NCI-H345 treated with DMSO at 0.1 percent for 48 hours (cell line): ENCODE measurements at regions not wholly inside any gene's neighbourhood (a gene's known extent, or its start where the extent isn't known, plus 50 kb on each side); places are given as distances from the start of the nearest gene placed in this dataset.
"Not testable (repeated sequence)": the region's sequence is repeated elsewhere in the genome, so short reads cannot be mapped to it uniquely, and the experiment has no call there.

ENCODE experiments used
- DNase-seq: peaks from one replicate; lab custom pipeline; 2025; ENCODE audit not compliant: unreplicated experiment; lab: John Stamatoyannopoulos, UW

- no peak for DNase-seq
These were observed 50.0 kb downstream of the SPRING1 start for GRCh38 chr12:116687888-116688287.

GRCh38 chr12:116684891-116685290 is 53.0 kb downstream of the SPRING1 start:
- DNase-seq: no peak

GRCh38 chr12:116677202-116677661 is 60.6 kb downstream of the SPRING1 start:
- DNase-seq: no peak

DNA sequence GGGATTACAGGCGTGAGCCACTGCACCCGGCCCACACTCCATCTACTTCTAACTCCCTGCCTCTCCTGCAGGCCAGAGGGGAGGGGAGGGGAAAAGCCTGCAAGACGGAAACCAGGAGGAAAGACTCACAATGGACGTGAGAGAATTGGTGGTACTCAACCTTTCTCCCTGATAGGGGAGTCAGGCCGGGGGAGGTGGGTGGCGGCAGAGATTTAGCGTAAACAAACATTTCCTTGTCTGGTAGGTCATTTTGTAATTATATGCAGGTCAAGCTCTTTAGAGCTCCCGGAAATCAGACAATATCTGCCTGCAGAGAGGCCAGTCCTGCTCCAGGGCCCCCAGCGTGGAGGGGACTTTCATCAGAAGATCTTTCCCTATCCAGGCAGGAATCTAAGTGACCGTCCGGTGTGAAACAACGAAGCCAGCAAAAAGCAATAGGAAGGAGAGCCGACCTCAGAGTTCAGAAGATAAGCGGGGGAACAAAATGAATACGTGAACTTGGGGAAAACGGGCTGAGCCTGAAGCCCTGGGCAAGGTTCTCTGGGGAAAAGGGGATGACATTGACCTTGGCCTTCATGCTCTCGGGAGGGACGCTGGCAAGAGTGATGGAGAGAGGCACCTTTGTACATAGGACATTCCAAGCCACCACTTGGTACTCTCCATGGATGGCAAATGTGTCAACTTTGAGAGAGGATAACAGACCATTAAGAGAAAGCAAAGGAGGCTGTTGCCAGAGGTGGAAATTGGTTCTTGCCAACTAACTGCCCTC is 62.3 kb downstream of the SPRING1 start:
- DNase-seq: no peak

GRCh38 chr12:116674643-116675183 is 63.2 kb downstream of the SPRING1 start:
- no peak for DNase-seq

DNA sequence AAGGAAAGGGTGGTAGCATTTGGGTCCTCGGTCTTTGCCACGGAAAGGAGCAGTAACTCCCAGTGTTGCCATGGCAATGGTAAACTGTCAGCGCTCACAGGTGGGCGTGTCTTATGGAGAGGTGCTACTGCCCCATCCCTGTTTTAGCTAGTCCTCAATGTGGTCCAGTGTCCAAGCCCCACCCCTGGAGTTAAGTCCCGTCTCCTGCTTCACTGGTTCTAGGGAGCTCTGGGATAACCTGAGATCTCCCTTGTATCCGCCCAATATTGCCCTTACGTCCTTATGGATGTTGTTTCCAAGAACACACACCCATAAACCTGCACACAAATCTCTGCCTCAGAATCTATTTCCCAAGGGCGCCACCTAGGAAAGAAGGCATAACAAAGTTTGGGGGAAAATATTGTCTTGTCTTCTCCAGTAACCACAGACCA is 64.2 kb downstream of the SPRING1 start:
- no peak for DNase-seq

- no peak for DNase-seq
These were observed 64.9 kb downstream of the SPRING1 start for GRCh38 chr12:116672842-116673516.

- no peak for DNase-seq
These were observed 65.9 kb downstream of the SPRING1 start for GRCh38 chr12:116672010-116672409.

DNA sequence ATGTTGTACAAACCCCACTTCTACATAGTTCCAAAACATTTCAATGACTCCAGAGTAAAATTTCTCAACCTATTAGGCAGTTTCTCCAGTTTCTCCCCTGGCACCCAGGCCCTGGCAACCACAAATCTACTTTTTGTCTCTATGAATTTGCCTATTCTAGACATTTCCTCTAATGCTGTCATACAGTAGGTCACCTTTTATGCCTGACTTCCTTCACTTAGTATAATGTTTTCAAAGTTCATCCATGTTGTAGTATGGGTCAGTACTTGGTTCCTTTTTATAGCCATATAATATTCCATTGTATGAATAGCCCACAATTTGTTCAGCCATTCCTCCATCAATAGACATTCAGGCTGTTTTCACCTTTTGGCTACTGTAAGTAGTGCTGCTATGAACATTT is 67.0 kb downstream of the SPRING1 start:
- no peak for DNase-seq

DNA sequence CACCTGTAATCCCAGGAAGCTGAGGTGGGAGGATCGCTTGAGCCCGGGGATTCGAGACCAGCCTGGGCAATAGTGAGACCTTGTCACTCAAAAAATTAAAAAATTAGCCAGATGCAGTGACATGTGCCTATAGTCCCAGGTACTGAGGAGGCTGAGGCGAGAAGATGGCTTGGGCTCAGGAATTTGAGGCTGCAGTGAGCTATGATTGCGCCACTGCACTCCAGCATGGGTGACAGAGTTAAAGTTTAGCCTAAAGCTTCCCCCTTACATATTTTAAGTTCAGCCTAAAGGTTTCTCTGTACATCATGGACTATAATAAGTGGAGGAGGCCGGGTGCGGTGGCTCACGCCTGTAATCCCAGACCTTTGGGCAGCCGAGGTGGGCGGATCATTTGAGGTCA is 70.1 kb downstream of the SPRING1 start:
- no peak for DNase-seq

DNA sequence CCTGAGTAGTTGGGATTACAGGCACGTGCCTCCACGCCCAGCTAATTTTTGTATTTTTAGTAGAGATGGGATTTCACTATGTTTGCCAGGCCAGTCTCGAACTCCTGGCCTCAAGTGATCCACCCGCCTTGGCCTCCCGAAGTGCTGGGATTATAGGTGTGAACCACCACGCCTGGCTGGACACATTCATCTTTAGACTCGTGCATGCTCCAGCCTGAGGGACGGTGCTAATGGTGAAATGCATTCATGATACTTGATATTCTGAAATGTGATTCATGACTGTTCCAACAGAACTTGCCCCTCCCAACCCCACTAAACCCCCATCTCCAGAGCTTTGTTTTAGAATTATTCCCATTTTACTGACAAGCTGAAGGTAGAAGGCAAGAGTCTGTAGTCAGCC is 71.0 kb downstream of the SPRING1 start:
- DNase-seq: not testable (repeated sequence)

DNA sequence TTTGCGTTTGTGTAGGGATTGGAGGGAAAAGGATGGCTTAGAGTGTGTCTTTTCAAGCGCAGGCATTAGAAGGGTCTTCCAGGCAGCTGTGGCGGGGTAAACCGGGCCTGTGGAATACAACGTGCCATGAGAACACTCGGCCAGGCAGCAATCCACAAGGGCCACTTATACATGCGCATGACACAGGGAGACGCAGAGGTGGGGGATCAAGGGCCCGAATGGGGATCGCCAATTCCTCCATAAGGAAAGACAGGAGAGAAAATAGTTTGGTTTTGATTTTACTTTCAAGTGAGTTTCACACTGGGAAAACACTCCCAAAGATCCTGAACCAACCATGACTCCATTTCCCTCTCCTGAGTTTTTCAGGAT is 71.6 kb downstream of the SPRING1 start:
- DNase-seq: no peak

- no peak for DNase-seq
These were observed 72.1 kb downstream of the SPRING1 start for GRCh38 chr12:116665666-116666304.

GRCh38 chr12:116664085-116664484 is 73.8 kb downstream of the SPRING1 start:
- DNase-seq: no peak

DNA sequence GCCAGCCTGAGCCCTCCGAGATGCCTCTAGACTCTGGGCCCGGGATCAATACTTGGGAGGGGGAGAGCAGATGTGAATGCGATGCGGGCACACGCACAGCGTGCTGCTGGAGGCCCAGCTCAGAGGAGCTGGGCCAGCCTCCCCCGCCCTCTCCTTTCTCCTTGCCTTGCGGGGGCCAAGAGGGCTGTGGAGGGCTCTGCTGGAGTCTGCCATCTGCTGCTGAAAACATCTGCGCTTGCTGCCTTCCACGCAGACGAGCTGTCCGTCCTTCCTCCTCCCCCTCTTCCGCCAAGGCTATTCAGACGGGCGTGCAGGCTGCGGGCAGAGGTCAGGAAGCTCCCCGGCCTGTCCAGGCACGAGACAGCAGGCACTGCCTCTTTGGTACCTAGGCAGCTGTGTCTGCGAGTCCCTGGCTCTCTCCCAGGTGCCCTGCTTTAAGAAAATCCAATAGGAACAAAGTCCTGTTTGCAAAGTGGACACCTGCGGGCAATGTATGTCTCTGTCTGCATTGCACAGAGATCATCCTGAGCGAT is 75.2 kb downstream of the SPRING1 start:
- DNase-seq: peak; percentile 9

DNA sequence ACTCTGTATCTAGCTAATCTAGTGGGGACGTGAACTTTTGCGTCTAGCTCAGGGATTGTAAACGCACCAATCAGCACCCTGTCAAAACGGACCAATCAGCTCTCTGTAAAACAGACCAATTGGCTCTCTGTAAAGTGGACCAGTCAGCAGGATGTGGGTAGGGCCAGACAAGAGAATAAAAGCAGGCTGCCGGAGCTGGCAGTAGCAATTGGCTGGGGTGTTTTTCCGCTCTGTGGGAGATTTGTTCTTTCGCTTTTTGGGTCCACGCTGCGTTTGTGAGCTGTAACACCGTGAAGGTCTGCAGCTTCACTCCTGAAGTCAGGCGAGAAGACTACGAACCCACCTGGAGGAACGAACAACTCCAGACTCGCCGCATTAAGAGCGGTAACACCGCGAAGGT is 76.5 kb downstream of the SPRING1 start:
- DNase-seq: no peak

DNA sequence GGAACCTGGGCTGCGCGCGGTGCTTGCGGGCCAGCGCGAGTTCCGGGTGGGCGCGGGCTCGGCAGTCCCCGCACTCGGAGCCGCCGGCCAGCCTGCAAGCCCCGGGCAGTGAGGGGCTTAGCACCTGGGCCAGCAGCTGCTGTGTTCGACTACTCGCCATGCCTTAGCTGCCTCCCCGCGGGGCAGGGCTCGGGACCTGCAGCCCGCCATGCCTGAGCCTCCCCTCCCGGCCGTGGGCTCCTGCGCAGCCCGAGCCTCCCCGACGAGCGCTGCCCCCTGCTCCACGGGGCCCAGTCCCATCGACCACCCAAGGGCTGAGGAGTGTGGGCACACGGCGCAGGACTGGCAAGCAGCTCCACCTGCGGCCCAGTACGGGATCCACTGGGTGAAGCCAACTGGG is 77.1 kb downstream of the SPRING1 start:
- DNase-seq: not testable (repeated sequence)

DNA sequence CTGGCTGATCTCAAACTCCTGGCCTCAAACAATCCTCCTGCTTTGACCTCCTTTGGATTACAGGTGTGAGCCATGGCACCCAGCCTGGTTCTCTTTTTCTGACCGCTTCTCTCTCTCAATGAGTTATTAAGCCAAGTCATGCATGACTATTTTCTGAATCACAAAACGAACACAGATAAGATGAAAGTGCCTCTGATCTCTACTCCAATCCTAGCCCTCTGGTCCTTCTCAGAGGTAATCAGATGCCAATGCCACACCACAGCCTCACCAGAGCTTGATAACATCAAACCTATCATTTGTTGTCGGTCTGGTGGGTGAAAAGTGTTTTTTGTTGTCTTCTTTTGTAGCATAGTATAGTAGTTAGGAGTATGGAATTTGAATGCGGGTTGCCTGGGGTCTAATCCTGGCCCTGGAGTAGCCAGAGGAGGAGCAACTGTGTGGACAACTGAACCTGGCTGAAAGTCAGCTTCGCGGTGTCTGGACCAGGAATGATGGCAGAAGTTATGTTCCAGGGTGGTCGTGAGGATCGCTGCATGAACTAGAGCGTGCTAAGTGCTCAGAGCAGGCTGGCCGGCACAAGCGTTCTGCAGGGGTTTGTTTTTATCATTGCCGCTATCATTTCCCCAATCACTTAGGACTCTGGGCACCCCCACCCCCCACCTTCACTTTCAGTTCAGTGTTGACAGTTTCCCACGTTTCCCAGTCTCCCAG is 77.9 kb downstream of the SPRING1 start:
- DNase-seq: no peak

DNA sequence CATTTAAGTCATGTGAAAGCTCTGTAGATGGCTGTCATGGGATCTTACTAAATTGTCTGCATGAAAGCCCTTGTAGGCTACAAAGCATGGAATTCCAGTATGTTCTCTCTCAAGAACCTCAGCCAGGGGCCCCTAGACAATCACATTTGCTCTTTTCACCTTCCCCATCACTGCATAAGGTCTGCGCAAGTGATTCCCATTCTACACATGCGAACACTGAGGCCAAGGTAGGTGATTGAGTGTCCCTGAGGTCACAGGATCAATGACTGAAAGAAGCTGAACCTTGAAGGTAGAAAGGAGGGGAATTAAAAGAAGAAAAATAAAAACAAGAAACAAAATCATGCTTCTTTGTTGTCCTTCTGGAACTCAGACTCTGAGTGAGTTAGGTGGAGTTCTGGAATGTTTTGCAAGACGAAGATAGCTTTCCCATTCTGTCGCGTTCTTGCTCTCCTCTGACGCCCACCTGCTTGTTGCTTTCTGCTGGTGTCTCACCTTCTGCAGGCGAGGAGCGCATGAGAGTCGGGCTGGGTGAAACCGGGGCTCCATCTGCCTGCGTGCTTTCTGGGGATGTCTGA is 79.9 kb downstream of the SPRING1 start:
- no peak for DNase-seq

DNA sequence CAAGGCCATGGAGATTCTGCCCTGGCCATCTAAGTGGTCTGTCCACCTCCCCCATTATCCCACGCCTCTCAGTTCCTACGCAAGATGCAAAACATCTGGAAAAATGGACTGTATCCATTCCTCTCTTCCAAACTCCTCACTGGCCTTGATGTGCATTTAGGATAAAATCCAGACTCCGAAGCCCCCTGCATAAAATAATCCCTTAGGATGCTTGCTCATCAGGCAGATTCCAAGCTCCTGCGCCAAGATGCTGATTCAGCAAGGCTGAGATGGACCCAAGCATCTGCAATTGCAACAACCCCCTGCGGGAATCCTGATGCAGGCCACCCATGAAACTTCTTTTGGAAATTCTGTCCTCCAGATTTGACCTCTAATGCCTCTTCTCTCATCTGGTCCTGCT is 81.6 kb downstream of the SPRING1 start:
- no peak for DNase-seq
